NCI-H226 (cell line): ENCODE measurements at regions not wholly inside any gene's neighbourhood (a gene's known extent, or its start where the extent isn't known, plus 50 kb on each side); places are given as distances from the start of the nearest gene placed in this dataset.

Experiments
- DNase-seq: peaks from one replicate; pipeline ENCODE4 v3.0.0-alpha.2; 2015

- no peak for DNase-seq
Observed at GRCh38 chr1:56185493-56185892, 393.9 kb downstream of the PLPP3 start.

DNA sequence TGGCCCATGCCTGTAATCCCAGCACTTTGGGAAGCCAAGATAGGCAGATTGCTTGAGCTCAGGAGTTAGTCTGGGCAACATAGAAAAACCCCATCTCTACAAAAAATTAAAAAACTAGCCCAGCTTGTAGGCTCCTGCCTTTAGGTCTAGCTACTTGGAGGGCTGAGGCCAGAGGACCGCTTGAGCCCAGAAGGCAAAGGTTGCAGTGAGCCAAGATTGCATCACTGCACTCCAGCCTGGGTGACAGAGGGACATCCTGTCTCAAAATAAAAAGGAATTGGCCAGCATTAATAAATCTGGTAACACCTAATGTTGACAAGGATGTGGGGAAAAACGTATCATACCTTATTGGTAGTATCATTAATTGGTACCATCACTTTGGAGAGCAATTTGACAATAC lies 396.2 kb downstream of the PLPP3 start:
- DNase-seq = no peak

GRCh38 chr1:56180520-56181190 lies 398.7 kb downstream of the PLPP3 start:
- DNase-seq = no peak

DNA sequence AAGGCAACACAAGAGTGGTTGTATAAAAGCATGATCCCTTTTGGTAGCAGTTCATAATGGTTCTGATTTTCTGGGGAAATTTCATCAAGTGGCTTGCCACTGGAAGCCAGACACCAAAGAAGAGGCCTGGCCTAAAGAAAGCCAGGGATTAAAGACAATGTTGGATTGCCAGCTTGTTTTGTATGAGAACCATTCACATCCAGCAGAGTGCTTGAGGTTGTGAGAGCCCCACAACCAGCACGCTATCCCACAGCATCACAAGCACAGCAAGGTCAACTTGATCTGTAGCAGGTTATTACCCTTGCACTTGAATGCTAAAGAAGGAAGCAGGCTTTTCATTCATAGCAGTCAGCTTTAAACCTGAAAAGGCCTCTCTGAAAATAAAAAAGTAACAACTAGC lies 399.8 kb downstream of the PLPP3 start:
- no peak for DNase-seq

GRCh38 chr1:56175211-56175610 lies 404.2 kb downstream of the PLPP3 start:
- DNase-seq = no peak

- no peak for DNase-seq
Observed at GRCh38 chr1:56174176-56174885, 405.0 kb downstream of the PLPP3 start.

- DNase-seq = no peak
Observed at GRCh38 chr1:56173736-56174135, 405.6 kb downstream of the PLPP3 start.

DNA sequence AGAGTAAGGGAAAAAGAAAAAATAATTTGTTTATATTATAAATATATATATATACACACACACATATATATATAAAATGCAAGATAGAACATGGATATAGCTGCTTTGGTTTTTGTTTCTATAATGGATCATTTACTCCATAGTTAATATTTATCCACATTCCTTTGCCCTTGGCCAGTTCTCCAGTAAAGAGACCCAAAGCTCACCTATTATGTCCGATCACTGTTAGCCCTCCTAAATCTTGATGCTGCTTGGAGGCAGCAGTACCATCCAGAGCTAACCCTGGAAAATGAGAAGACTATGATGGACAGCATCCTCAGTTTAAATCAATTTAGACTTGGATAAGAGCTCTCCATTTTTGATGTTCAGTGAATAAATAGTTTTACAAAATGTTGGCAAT lies 407.7 kb downstream of the PLPP3 start:
- DNase-seq = no peak

GRCh38 chr1:56170784-56171320 lies 408.5 kb downstream of the PLPP3 start:
- no peak for DNase-seq

- DNase-seq = no peak
Observed at GRCh38 chr1:56169856-56170255, 409.5 kb downstream of the PLPP3 start.

DNA sequence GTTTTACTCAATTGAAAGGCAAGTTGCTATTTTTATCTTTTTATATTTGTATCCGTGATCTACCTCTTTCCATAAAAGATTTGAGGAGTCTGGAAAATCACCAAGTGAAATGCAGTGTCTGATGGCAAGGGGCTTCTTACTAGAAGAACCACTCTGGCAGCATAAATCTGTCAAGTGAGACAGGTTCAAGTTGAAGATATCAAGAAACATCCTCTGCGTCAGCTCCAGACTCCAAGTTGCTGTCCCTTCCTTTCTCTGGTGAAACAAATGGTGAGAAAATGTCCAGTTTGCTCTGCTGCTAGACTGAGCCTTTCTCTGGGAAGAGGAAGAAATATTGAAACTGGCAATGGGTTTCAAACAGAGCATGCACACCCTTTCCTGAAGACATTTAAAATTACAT lies 411.2 kb downstream of the PLPP3 start:
- no peak for DNase-seq

- DNase-seq = no peak
Observed at GRCh38 chr1:56167596-56167995, 411.8 kb downstream of the PLPP3 start.

GRCh38 chr1:56160773-56161315 lies 418.5 kb downstream of the PLPP3 start:
- no peak for DNase-seq

DNA sequence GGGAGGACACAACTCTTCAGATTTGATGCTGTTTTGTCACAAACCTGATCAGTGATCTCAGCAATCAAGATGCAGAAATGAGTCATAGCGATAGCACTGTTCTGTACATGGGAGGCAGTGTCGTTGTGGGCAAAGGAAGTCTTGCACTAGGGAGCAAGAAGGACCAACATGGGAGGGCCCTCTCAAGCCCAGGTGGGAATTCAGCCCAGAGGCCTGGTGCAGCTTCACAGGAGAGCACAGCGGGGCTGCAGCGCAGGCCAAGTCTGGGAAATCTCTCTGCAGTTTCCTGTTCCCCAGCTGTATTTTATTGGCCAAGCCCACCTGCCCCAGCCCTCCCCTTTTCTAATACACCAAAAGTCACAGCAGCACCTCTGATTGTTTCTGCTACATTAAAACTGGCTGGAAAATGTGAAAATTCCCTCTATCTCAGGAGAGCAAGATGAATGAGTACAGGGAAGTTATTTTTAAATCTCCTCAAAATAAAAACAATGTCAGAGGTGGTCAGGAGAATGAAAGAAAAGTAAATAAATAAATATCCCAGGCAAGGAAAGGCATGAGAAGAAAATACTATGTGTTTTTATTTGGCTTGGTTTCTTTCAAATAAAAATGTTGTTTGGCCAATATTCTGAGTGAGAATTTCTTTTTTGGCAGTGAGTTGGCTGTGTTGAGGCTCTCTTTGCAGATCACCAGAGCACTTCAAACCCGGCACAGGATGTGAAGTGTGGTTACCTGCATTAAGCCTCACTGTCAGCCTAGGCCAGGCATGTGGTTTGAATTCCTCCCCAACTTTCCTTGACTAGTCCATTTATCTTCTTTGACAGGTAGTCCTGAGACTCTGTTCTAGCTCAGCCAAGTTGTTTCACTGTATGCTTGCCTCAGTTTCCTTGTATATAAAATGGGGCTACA lies 422.1 kb downstream of the PLPP3 start:
- no peak for DNase-seq

- DNase-seq = no peak
Observed at GRCh38 chr1:56153276-56153675, 426.1 kb downstream of the PLPP3 start.

GRCh38 chr1:56152635-56153034 lies 426.7 kb downstream of the PLPP3 start:
- DNase-seq = no peak

DNA sequence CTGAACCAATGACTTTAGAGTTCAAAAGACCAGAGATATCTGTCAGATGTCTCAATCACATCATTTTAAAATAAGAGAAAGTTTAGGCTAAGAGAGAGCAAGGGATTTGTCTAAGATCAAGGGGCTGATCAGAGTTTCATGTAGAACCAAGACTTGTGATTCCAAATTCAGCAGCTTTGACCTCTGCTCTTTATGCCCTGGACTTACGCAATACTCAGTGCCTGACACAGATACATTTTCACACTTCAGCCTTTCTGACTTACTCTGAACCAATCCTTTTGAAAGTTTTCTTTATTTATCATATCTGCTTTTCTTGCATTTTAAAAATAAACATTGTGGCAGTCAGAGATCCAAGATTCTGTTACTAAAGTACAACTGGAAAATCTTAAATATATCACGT lies 428.0 kb downstream of the PLPP3 start:
- DNase-seq = no peak

GRCh38 chr1:56150441-56151215 lies 428.7 kb downstream of the PLPP3 start:
- no peak for DNase-seq

GRCh38 chr1:56149761-56150160 lies 429.6 kb downstream of the PLPP3 start:
- no peak for DNase-seq

DNA sequence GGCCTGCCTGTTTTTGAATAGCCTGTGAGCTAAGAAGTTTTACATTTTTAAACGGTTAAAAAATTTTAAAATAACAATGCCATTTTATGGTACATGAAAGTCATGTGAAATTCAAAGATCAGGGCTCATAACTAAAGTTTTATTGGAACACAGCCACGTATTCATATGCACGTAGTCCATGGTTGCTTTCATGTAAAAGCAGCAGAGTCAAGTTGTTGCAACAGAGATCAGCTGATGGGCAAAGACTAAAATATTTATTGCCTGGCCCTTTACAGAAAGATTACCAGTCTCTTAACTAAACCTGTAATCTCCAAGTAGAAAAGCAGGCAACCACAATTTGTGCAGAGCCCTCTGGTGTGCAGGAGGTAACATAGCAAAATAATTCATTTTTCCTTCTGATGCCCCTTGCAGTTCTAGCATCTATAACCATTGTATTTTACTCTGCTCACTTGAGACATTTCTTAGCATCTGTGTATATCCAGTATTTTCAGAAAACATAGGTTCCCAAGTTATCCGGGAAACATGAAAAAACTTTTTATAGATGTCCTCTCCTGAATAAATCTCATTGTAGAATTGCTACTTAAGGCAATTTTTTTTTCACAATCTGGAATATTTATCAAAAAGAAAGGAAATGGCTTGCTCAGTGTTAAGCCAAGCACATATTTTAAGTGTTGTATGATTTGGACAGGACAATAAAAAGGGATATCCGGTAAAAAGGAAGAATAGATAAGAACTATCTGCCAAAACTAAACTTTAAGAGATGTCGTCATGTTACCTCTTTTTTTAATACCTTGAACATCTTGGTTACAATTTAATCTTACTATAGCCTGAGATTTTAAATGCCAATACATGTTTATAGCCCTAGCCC lies 430.8 kb downstream of the PLPP3 start:
- no peak for DNase-seq

GRCh38 chr1:56147459-56147858 lies 431.9 kb downstream of the PLPP3 start:
- DNase-seq = no peak
